Amniotic stem cell (primary cell): ENCODE measurements at regions not wholly inside any gene's neighbourhood (a gene's known extent, or its start where the extent isn't known, plus 50 kb on each side); places are given as distances from the start of the nearest gene placed in this dataset.

Source experiments
- DNase-seq: peaks from one replicate; lab custom pipeline; 2025; lab: John Stamatoyannopoulos, UW

- DNase-seq = no peak
Measured at GRCh38 chr2:22737144-22737543, 647.8 kb upstream of the KLHL29 start.

- DNase-seq = no peak
Measured at GRCh38 chr2:22741216-22741615, 643.8 kb upstream of the KLHL29 start.

- no peak for DNase-seq
Measured at GRCh38 chr2:22748909-22749308, 636.1 kb upstream of the KLHL29 start.

- no peak for DNase-seq
Measured at GRCh38 chr2:22753476-22753875, 631.5 kb upstream of the KLHL29 start.

- DNase-seq = no peak
Measured at GRCh38 chr2:22756276-22757043, 628.5 kb upstream of the KLHL29 start.

GRCh38 chr2:22769497-22769896 lies 615.5 kb upstream of the KLHL29 start:
- DNase-seq = no peak

GRCh38 chr2:22784566-22784965 lies 600.4 kb upstream of the KLHL29 start:
- no peak for DNase-seq

GRCh38 chr2:22786817-22787216 lies 598.2 kb upstream of the KLHL29 start:
- no peak for DNase-seq

- no peak for DNase-seq
Measured at GRCh38 chr2:22787745-22788144, 597.2 kb upstream of the KLHL29 start.

- no peak for DNase-seq
Measured at GRCh38 chr2:22788749-22789327, 596.1 kb upstream of the KLHL29 start.

GRCh38 chr2:22795287-22795866 lies 589.6 kb upstream of the KLHL29 start:
- DNase-seq = no peak

- no peak for DNase-seq
Measured at GRCh38 chr2:22798386-22798785, 586.6 kb upstream of the KLHL29 start.

GRCh38 chr2:22800412-22800811 lies 584.6 kb upstream of the KLHL29 start:
- no peak for DNase-seq

GRCh38 chr2:22801071-22801470 lies 583.9 kb upstream of the KLHL29 start:
- DNase-seq = no peak

GRCh38 chr2:22801970-22802369 lies 583.0 kb upstream of the KLHL29 start:
- DNase-seq = no peak

GRCh38 chr2:22807872-22808271 lies 577.1 kb upstream of the KLHL29 start:
- no peak for DNase-seq

- no peak for DNase-seq
Measured at GRCh38 chr2:22810602-22811001, 574.4 kb upstream of the KLHL29 start.

GRCh38 chr2:22812065-22812680 lies 572.8 kb upstream of the KLHL29 start:
- DNase-seq = no peak

- no peak for DNase-seq
Measured at GRCh38 chr2:22817197-22817596, 567.8 kb upstream of the KLHL29 start.

GRCh38 chr2:22821458-22821857 lies 563.5 kb upstream of the KLHL29 start:
- no peak for DNase-seq

GRCh38 chr2:22822835-22823234 lies 562.1 kb upstream of the KLHL29 start:
- DNase-seq = no peak

GRCh38 chr2:22824618-22825017 lies 560.4 kb upstream of the KLHL29 start:
- DNase-seq = no peak

- no peak for DNase-seq
Measured at GRCh38 chr2:22826703-22827102, 558.3 kb upstream of the KLHL29 start.
